HFF-Myc (cell line): ENCODE measurements at regions not wholly inside any gene's neighbourhood (a gene's known extent, or its start where the extent isn't known, plus 50 kb on each side); places are given as distances from the start of the nearest gene placed in this dataset.
"Not testable (repeated sequence)": the region's sequence is repeated elsewhere in the genome, so short reads cannot be mapped to it uniquely, and the experiment has no call there.

ENCODE experiments used
- DNase-seq: peaks from one replicate; pipeline ENCODE4 v3.0.0-alpha.2; 2011; ENCODE audit warnings: low read depth; ENCODE audit errors: extremely low read depth
- H3K4me3 ChIP-seq: replicated peaks from 2 replicates; pipeline ENCODE4 v1.5.1; 2011; ENCODE audit warnings: low read depth, mild to moderate bottlenecking, control low read depth, low read length
- CTCF ChIP-seq: IDR thresholded peaks from 2 replicates; pipeline ENCODE4 v1.5.1; 2012; ENCODE audit warnings: mild to moderate bottlenecking, low read depth, low read length, control low read depth; ENCODE audit errors: missing control alignments

GRCh38 chr1:147103416-147104155 is 68.7 kb downstream of the PRKAB2 start:
- not testable (repeated sequence) for H3K4me3 ChIP-seq, DNase-seq

GRCh38 chr1:147099192-147099591 is 73.1 kb downstream of the PRKAB2 start:
- H3K4me3 ChIP-seq: no peak overlapping the region
- TF ChIP-seq CTCF: no peak
- no peak for DNase-seq

DNA sequence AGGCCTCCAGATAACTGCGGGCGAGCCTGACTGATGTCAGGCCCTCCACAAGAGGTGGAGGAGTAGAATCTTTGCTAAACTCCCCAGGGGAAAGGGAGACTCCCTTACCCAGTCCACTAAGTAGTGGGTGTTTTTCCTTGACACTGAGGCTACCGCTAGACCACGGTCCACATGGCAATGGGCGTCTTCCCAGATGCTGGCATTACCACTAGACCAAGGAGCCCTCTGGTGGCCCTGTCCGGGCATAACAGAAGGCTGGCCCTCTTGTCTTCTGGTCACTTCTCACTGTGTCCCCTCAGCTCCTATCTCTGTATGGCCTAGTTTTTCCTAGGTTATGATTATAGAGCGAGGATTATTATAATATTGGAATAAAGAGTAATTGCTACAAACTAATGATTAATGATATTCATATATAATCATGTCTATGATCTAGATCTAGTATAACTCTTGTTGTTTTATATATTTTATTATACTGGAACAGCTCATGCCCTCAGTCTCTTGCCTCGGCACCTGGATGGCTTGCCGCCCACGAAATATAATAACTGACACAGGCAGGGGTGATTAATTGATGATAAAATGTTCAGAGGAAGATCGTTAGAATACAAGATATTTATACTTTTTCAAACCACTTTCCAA is 73.8 kb downstream of the PRKAB2 start:
- DNase-seq, H3K4me3 ChIP-seq: not testable (repeated sequence)
- peak; percentile 52 for TF ChIP-seq CTCF

DNA sequence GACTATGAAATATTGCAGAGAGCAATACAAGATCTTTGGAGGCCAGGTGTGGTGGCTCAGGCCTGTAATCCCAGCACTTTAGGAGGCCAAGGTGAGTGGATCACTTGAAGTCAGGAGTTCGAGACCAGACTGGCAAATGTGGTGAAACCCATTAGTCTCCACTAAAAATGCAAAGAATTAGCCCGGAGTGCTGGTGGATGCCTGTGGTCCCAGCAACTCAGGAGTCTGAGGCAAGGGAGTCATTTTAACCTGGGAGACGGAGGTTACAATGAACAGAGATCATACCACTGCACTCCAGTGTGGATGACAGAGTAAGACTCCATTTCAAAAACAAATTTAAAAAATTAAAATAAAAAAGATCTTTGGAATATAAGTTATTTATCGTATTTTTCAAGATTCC is 76.6 kb downstream of the PRKAB2 start:
- no peak overlapping the region for H3K4me3 ChIP-seq
- TF ChIP-seq CTCF: no peak
- no peak for DNase-seq

GRCh38 chr1:147091801-147092200 is 80.5 kb downstream of the PRKAB2 start:
- no peak for TF ChIP-seq CTCF
- H3K4me3 ChIP-seq: no peak overlapping the region
- DNase-seq: no peak

DNA sequence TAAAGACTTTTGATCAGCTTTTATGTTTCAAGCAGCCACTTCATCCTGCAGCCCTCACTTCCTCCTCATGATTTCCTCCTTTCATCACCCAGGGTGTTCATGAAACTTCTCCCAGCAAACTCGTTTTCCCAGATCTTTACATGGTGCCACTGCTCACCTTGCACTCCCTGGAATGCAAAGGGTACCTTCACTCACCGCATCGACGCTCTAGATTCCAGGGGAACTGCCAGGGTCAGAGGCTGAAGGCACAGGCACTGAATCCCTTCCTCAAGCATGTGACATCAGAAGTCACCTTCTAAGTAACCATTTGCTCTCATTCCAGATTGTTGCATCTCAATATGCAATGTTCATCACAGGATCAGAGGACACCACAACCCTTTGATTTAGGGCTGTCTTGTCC is 82.8 kb downstream of the PRKAB2 start:
- no peak for DNase-seq
- no peak overlapping the region for H3K4me3 ChIP-seq
- no peak for TF ChIP-seq CTCF

DNA sequence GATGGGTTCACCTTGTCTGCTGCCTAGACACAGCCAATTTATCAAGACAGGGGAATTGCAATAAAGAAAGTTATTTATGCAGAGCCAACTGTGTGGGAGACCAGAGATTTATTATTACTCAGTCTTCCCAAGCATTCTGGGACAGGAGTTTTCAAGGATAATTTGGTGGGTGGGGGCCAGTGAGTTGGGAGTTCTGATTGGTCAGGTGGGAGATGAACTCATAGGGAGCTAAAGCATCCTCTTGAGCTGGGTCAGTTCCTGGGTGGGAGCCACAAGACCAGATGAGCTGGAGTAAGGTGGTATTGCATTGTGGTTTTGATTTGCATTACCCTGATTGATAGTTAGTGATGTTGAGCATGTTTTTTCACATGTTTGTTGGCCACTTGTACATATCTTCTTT is 86.1 kb downstream of the PRKAB2 start:
- no peak for DNase-seq
- H3K4me3 ChIP-seq: no peak overlapping the region
- no peak for TF ChIP-seq CTCF
